ENCODE measurements at regions not wholly inside any gene's neighbourhood (a gene's known extent, or its start where the extent isn't known, plus 50 kb on each side); places are given as distances from the start of the nearest gene placed in this dataset.

GRCh38 chr9:81202292-81202691 lies 487.1 kb downstream of the TLE1 start:
- TF ChIP-seq CTCF (IDR thresholded peaks at IDR 0.05 in 4 of 5, conservative IDR thresholded peaks at IDR 0.05 in 1 of 5) = no peak
- no peak for TF ChIP-seq POLR2A (IDR thresholded peaks at IDR 0.05)
